ENCODE measurements at regions not wholly inside any gene's neighbourhood (a gene's known extent, or its start where the extent isn't known, plus 50 kb on each side); places are given as distances from the start of the nearest gene placed in this dataset.

DNA sequence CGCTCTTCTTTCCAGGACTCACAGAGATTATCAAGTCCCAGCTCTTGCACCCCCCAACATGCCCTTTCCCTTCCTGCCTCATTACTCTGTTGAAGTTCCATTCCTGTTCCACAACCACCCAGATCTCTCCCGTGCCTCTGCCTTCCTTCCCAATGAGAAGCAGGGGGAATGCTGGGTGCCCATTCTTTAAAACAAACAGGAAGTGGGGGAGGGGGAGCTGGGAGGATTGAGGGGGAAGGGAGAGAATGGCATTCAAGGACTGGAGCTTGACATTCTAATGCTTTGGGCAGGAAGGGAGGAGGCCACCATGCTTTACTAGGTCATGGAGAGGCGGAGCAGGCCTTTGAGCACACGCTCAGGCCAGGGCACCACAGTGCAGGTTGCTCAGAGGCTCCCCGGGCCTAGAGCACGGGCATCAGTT is 150.3 kb upstream of the IRF2BP2 start:
- Histone ChIP-seq H3K4me3 (no peak overlapping the region), H3K9me3 (no peaks in the 10 kb centered on the region), H3K27ac (peak overlapping the region in 1 of 4 donors; percentile 8), H3K36me3 (no peaks in the 10 kb centered on the region), H3K4me1 (peaks cover 0 to 13% (median 6%) of the 10 kb centered on the region in 4 donors), H3K27me3 (no peaks in the 10 kb centered on the region)
- 85% methylated on average over 6 of the region's 6 CpGs; no CpG with 5 or more reads in 1 of the 2 donors for WGBS, 2 donors (ENCODE audit: low coverage in 1 of 2)
- in situ Hi-C loops (cut with MboI; ENCODE audit: low pct_ligation_motif_present in 1 of 4, low pct_unique_long_range_greater_than_20kb in 1 of 4, low sequenced_read_pairs in 3 of 4) = no loop called here
- intact Hi-C loops (cut with DNase I; ENCODE audit: low total_unique reads) = no loop called here
- DNase-seq = no peak
- TF ChIP-seq CTCF (IDR thresholded peaks at IDR 0.05) = no peak
- TF ChIP-seq POLR2A (IDR thresholded peaks at IDR 0.05) = no peak
- TF ChIP-seq POLR2AphosphoS5 (IDR thresholded peaks at IDR 0.05) = no peak
- TF ChIP-seq EP300 (IDR thresholded peaks at IDR 0.05; ENCODE audit: low read depth) = no peak

- intact Hi-C loops (cut with DNase I; ENCODE audit: low total_unique reads) (no loop called here), in situ Hi-C loops (cut with MboI; ENCODE audit: low pct_ligation_motif_present in 1 of 4, low pct_unique_long_range_greater_than_20kb in 1 of 4, low sequenced_read_pairs in 3 of 4) (no loop called here)
- Histone ChIP-seq H3K27me3 (no peaks in the 10 kb centered on the region), H3K4me3 (no peak overlapping the region), H3K27ac (peak overlapping the region in 1 of 4 donors; percentile 8), H3K4me1 (peaks cover 0 to 13% (median 6%) of the 10 kb centered on the region in 4 donors), H3K36me3 (no peaks in the 10 kb centered on the region), H3K9me3 (no peaks in the 10 kb centered on the region)
- no peak for DNase-seq
- 88% methylated on average over 11 of the region's 11 CpGs; no CpG with 5 or more reads in 1 of the 2 donors for WGBS, 2 donors (ENCODE audit: low coverage in 1 of 2)
- TF ChIP-seq EP300 (IDR thresholded peaks at IDR 0.05; ENCODE audit: low read depth) = no peak
- no peak for TF ChIP-seq POLR2A (IDR thresholded peaks at IDR 0.05)
- TF ChIP-seq POLR2AphosphoS5 (IDR thresholded peaks at IDR 0.05) = no peak
- no peak for TF ChIP-seq CTCF (IDR thresholded peaks at IDR 0.05)
These were observed 149.9 kb upstream of the IRF2BP2 start for GRCh38 chr1:234759888-234760287.

DNA sequence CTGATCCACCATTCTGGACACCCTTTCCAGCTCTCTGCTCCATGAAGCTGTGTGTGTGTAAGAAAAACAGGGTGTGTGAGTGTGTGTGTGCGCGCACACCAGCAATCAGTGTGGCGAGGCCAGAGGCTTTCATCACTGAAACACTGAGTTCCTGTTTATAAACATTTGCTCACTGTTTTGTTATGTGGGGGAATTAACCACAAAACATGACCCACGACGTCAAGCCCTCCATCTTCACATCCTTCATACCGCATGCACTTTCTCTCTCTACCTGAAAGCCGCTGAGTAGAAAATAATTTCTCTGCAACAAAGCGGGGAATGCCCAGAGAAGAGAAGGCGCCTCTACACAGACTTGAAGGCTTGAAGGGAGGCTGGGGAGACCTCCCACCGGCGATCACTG is 148.9 kb upstream of the IRF2BP2 start:
- Histone ChIP-seq H3K27ac (peak overlapping the region in 1 of 4 donors; percentile 4), H3K9me3 (no peaks in the 10 kb centered on the region), H3K27me3 (no peaks in the 10 kb centered on the region), H3K4me3 (no peak overlapping the region), H3K4me1 (peaks cover 0 to 13% (median 6%) of the 10 kb centered on the region in 4 donors), H3K36me3 (no peaks in the 10 kb centered on the region)
- intact Hi-C loops (cut with DNase I; ENCODE audit: low total_unique reads) = no loop called here
- no peak for TF ChIP-seq POLR2AphosphoS5 (IDR thresholded peaks at IDR 0.05)
- no peak for TF ChIP-seq EP300 (IDR thresholded peaks at IDR 0.05; ENCODE audit: low read depth)
- no peak for TF ChIP-seq CTCF (IDR thresholded peaks at IDR 0.05)
- no peak for TF ChIP-seq POLR2A (IDR thresholded peaks at IDR 0.05)
- WGBS, 2 donors (ENCODE audit: low coverage in 1 of 2) = 73 to 77% methylated on average over 6 to 11 of the region's 11 CpGs
- in situ Hi-C loops (cut with MboI; ENCODE audit: low pct_ligation_motif_present in 1 of 4, low pct_unique_long_range_greater_than_20kb in 1 of 4, low sequenced_read_pairs in 3 of 4) = no loop called here
- DNase-seq = peak; percentile 34

DNA sequence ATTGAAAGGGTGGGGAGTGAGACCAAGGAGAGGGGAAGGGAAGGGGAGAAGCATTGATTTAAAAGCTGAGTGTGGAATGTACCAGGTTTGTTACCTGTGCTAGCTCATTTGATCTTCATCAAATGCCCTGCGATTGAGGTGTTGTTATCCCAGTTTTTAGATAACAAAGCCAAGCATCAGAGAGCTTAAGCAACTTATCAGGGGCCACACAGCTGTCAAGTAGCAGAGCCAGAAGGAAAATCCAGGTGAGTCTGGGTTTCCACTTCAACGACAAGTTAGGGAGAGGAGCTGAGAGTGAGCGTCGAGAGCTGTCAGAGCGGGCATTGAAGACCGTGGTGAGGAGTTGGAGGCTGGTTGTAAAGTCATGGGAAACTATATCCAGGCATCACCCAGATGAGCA is 146.9 kb upstream of the IRF2BP2 start:
- TF ChIP-seq CTCF (IDR thresholded peaks at IDR 0.05) = no peak
- no peak for TF ChIP-seq EP300 (IDR thresholded peaks at IDR 0.05; ENCODE audit: low read depth)
- TF ChIP-seq POLR2A (IDR thresholded peaks at IDR 0.05) = no peak
- TF ChIP-seq POLR2AphosphoS5 (IDR thresholded peaks at IDR 0.05) = no peak
- no peaks in the 10 kb centered on the region for H3K27me3 ChIP-seq
- in situ Hi-C loops (cut with MboI; ENCODE audit: low pct_ligation_motif_present in 1 of 4, low pct_unique_long_range_greater_than_20kb in 1 of 4, low sequenced_read_pairs in 3 of 4) (no loop called here), intact Hi-C loops (cut with DNase I; ENCODE audit: low total_unique reads) (no loop called here)
- DNase-seq = no peak
- H3K36me3 ChIP-seq = no peaks in the 10 kb centered on the region
- no peak overlapping the region for H3K4me3 ChIP-seq
- no peak overlapping the region for H3K27ac ChIP-seq
- H3K9me3 ChIP-seq = no peaks in the 10 kb centered on the region
- WGBS, 2 donors (ENCODE audit: low coverage in 1 of 2) = 92 to 95% methylated on average over 2 to 6 of the region's 6 CpGs
- peaks cover 0 to 13% (median 6%) of the 10 kb centered on the region in 4 donors for H3K4me1 ChIP-seq

Data from transverse colon (tissue), 4 donors.